Pulmonary artery endothelial cell (primary cell): ENCODE measurements at regions not wholly inside any gene's neighbourhood (a gene's known extent, or its start where the extent isn't known, plus 50 kb on each side); places are given as distances from the start of the nearest gene placed in this dataset.

Experiments
- DNase-seq: peaks from one replicate; pipeline ENCODE4 v3.0.0-alpha.2; 2011; ENCODE audit warnings: low read depth, low spot score

GRCh38 chr13:72456486-72456885 is 270.9 kb downstream of the MZT1 start:
- no peak for DNase-seq

- no peak for DNase-seq
These were observed 274.3 kb downstream of the MZT1 start for GRCh38 chr13:72453161-72453560.

GRCh38 chr13:72448082-72448481 is 279.3 kb downstream of the MZT1 start:
- DNase-seq, result no peak

DNA sequence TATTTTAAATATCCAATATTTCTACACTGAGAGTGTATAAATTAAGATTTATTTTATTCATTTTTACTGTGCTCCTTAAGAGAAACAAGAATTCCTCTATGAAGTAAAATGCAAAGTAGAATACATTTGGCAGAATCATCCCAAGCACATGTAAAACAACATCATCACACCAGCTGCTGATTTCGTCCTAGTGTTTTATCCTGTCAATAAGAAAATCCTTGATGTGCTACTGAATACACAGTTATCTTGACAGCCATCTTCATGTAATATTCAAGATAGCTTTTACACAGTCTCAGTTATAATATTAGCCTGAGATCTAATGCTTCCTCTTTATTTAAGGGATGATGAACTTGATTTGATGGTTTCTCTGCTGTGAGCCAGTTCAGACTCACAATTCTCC is 282.4 kb downstream of the MZT1 start:
- no peak for DNase-seq

DNA sequence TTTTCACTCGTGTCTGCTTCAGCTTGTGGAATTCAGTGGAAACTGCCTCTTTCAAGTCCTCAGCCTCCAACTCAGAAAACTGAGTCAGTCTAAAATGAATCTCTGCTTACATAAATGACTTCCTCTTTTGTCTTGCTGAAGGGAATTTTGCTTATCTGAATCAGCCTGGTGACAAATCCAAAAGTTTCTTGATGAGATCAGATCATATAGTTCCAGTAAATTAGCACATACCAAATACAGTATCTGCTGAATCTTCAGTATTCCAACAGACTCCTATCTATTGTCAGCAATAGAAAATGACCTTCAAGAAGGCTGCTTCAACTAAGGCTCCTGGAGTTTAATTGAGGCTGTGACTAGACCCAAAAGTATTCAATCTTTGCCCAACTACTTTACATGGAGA is 290.0 kb downstream of the MZT1 start:
- DNase-seq, result no peak

GRCh38 chr13:72435251-72435650 is 292.2 kb downstream of the MZT1 start:
- no peak for DNase-seq

GRCh38 chr13:72431981-72432682 is 295.3 kb downstream of the MZT1 start:
- DNase-seq, result no peak

DNA sequence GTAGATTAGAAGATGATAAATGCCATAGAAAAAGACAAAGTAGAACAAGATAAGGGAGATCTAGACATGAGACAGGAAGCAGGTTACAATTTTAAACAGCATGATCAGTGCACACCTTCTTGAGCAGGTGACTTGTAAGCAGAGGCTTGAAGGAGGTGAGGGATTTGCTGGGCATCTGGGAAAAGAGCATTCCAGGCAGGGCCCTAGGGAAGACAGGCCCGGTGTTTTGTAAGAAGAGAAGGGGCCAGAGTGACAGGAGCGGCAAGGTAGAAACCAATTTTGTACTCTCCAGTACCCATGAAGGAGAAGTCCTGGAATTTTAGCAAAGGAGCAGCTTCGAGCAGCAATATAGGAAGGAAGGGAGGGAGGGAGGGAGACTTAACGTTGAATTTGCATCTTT is 296.5 kb downstream of the MZT1 start:
- no peak for DNase-seq

- DNase-seq, result no peak
These were observed 299.5 kb downstream of the MZT1 start for GRCh38 chr13:72427757-72428528.

DNA sequence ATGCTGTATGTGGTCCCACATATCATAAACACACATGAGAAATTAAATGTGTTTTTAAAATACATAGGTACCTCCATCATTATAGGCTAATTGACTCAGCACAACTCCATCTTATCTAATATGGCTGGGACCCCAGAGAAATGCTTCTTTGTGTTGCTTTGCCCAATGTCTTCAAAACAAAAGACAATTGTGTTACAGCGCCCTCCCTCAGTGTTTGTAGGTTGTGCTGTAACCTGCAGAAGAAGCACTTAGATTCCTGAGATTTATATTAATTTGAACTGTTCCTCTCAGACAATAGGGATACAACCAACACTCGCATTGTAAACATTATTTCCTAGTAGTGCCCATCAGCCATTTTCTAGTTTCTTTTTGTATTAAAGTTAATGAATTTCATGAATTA is 303.4 kb downstream of the MZT1 start:
- no peak for DNase-seq

DNA sequence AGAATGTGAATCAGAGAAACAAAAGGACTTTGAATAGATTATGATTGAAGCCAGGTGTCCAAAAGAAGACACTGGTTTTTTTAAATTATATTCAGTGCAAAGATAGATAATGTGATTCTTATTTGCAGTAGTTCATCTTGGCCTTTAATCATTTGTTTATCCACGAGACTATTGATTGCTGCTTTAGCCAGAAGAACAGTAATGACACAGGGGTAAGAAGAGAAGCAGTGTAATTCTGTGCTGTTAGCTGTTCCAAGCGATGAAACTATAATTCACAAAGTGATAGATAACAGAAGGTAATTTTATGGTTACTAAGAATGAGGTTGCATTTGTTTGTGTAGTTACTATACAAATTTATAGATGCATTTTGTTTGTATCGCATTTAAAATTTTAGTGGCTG is 311.6 kb downstream of the MZT1 start:
- DNase-seq, result no peak

- no peak for DNase-seq
These were observed 314.9 kb downstream of the MZT1 start for GRCh38 chr13:72412481-72412880.

- no peak for DNase-seq
These were observed 322.0 kb downstream of the MZT1 start for GRCh38 chr13:72405441-72405840.

DNA sequence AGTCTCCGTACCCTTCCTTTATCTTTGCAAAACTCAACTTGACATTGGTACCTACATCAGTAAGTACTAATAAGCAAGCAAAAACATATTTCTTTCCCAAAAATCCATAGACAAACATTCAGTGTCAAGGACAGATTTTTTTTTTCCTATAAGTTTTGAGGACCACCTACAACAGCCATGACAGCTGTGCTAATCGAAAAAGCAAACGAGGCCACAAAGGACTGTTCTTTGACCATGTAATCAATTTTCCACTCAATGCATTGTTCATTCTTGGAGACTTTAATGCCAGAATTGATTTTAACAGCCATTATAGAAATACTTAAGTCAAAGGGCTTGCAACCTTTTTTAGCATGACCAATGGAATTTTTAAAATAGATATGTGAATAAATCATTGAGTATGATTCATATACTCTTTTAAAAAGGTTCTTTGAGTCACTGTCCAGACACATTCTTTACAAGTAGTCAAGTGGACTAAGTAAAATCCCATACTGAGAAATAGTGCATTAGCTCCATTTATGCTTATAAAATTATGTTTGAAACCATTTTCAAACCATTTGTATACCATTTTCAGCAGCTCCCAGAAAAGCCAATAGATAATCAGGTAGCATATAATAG is 323.9 kb downstream of the MZT1 start:
- no peak for DNase-seq

DNA sequence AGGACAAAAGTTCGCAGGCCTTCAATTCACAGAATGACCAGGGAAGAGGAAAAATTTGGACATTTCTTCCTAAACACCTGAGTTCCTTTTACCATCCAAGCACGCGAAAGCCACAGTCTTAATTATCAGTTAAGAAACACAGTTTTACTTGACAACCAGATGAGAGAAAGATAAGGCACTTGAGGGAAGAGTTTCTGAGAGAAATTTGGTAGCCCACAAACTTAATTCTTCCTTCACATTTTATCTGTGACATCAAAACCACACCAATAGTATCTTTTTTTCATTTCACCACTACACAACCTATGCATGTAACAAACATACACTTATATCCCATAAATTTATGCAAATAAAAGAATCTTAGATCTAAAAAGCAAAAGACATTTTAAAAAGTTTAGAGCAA is 326.6 kb downstream of the MZT1 start:
- DNase-seq, result no peak

GRCh38 chr13:72399351-72399750 is 328.1 kb downstream of the MZT1 start:
- DNase-seq, result no peak

- no peak for DNase-seq
These were observed 330.2 kb downstream of the MZT1 start for GRCh38 chr13:72397265-72397664.

GRCh38 chr13:72390909-72391308 is 336.5 kb downstream of the MZT1 start:
- DNase-seq, result no peak

DNA sequence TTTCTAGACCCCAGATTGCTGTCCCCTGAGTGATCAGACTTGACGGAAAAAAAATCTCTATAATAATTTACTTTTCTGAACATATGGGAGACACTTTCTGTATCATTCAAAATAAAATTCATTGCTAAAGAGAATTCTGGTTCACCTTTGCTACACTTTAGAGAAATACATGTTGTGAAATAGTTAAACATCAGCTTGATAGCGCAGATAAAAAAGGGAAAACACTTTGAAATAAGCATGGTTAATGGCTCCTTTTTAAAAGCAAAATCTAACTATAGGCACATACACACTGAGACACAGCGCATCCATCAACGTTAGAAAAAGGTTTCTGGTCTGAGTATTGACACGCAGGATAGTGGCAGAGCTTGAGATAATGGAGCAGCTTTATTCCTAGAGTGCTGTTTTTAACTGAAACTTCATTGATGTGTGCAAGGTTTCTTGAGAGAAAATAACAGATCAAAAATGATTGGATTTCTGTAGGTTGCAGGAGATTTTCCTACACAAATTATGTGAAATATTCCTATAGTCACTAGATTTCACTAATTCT is 341.2 kb downstream of the MZT1 start:
- no peak for DNase-seq

GRCh38 chr13:72384879-72385278 is 342.6 kb downstream of the MZT1 start:
- DNase-seq, result no peak

- DNase-seq, result no peak
These were observed 343.1 kb downstream of the MZT1 start for GRCh38 chr13:72384186-72384823.

- DNase-seq, result no peak
These were observed 343.8 kb downstream of the MZT1 start for GRCh38 chr13:72383646-72384045.
